IMR-90 (cell line): ENCODE measurements at regions not wholly inside any gene's neighbourhood (a gene's known extent, or its start where the extent isn't known, plus 50 kb on each side); places are given as distances from the start of the nearest gene placed in this dataset.

Source experiments
- ATAC-seq: fragments of 200-7000 bp; cut with Tn5 transposase; 2 replicates; pipeline ENCODE4 v1.9.1; 2020; ENCODE audit warnings: low read depth, mild to moderate bottlenecking, moderate library complexity
- BruUV-seq: library from RNA; stranded (reverse); fragments of 400-500 nt; replicated peaks from 2 replicates; lab custom pipeline; 2021; lab: Mats Ljungman, UMichigan
- CTCF ChIA-PET: fragments of 300-600 bp; formaldehyde crosslinking; extraction: SDS; loops from one replicate; lab custom pipeline; 2021; ENCODE audit warnings: antibody characterized with exemption; lab: Yijun Ruan, JAX
- POLR2A ChIA-PET: fragments of 300-600 bp; sonication (Branson Sonifier 250); formaldehyde crosslinking; loops from one replicate; lab custom pipeline; 2022; ENCODE audit warnings: antibody characterized with exemption; ENCODE audit not compliant: unreplicated experiment; lab: Charles Lee
- DNase-seq: peaks from one replicate; pipeline ENCODE4 v3.0.0; 2013
- H2AFZ ChIP-seq: replicated peaks from 2 replicates; pipeline ENCODE3; 2013; ENCODE audit warnings: low read length, mild to moderate bottlenecking; ENCODE audit not compliant: poor library complexity
- H2AK5ac ChIP-seq: 2 replicates; pipeline ENCODE4 v1.6.1; 2013; ENCODE audit warnings: low read depth, low read length, inconsistent platforms
- H2AK9ac ChIP-seq: replicated peaks from 2 replicates; pipeline ENCODE3; 2013; ENCODE audit warnings: mild to moderate bottlenecking, low read depth, low read length, moderate library complexity; ENCODE audit not compliant: poor library complexity
- H2BK120ac ChIP-seq: 2 replicates; pipeline ENCODE4 v1.6.1; 2013; ENCODE audit warnings: low read depth, low read length, inconsistent platforms
- H2BK15ac ChIP-seq: 3 replicates; pipeline ENCODE4 v1.6.1; 2013; ENCODE audit warnings: low read depth, low read length, inconsistent platforms
- H2BK20ac ChIP-seq: 2 replicates; pipeline ENCODE4 v1.6.1; 2013; ENCODE audit warnings: low read depth, mild to moderate bottlenecking, inconsistent platforms, low read length, moderate library complexity
- H2BK5ac ChIP-seq: 2 replicates; pipeline ENCODE4 v1.6.1; 2013; ENCODE audit warnings: mild to moderate bottlenecking, low read depth, low read length, inconsistent platforms; ENCODE audit not compliant: poor library complexity, severe bottlenecking
- H3K14ac ChIP-seq: replicated peaks from 2 replicates; pipeline ENCODE4 v1.6.1; 2013; ENCODE audit warnings: low read depth, low read length, inconsistent platforms
- H3K18ac ChIP-seq: 2 replicates; pipeline ENCODE4 v1.6.1; 2013; ENCODE audit warnings: low read depth, low read length, control low read depth
- H3K23ac ChIP-seq: 2 replicates; pipeline ENCODE4 v1.6.1; 2013; ENCODE audit warnings: low read depth, low read length, inconsistent platforms
- H3K27ac ChIP-seq: 2 replicates; pipeline ENCODE4 v1.5.1; 2013; ENCODE audit warnings: mild to moderate bottlenecking, control low read depth, low read length; ENCODE audit not compliant: insufficient read depth
- H3K27me3 ChIP-seq: 2 replicates; pipeline ENCODE4 v1.6.1; 2013; ENCODE audit warnings: low read length; ENCODE audit not compliant: control insufficient read depth, insufficient read depth
- H3K36me3 ChIP-seq: 2 replicates; pipeline ENCODE4 v1.6.1; 2013; ENCODE audit warnings: low read length, mixed read lengths; ENCODE audit not compliant: control insufficient read depth, insufficient read depth
- H3K4ac ChIP-seq: 2 replicates; pipeline ENCODE4 v1.6.1; 2013; ENCODE audit warnings: low read depth, low read length, inconsistent platforms
- H3K4me1 ChIP-seq: 2 replicates; pipeline ENCODE4 v1.6.1; 2013; ENCODE audit warnings: low read length, mixed read lengths; ENCODE audit not compliant: control insufficient read depth, insufficient read depth
- H3K4me2 ChIP-seq: 2 replicates; pipeline ENCODE4 v1.6.1; 2013; ENCODE audit warnings: low read depth, mild to moderate bottlenecking, control low read depth, low read length, moderate library complexity
- H3K4me3 ChIP-seq: 2 replicates; pipeline ENCODE4 v1.5.1; 2013; ENCODE audit warnings: low read depth, mild to moderate bottlenecking, control low read depth, low read length, moderate library complexity; ENCODE audit not compliant: insufficient read depth
- H3K56ac ChIP-seq: 2 replicates; pipeline ENCODE4 v1.6.1; 2013; ENCODE audit warnings: low read length, inconsistent platforms; ENCODE audit not compliant: insufficient read depth; ENCODE audit errors: extremely low read depth
- H3K79me1 ChIP-seq, 2 experiments: 2 replicates each; pipeline ENCODE4 v1.6.1; 2013; ENCODE audit warnings: low read length in 2 of 2, inconsistent platforms in 1 of 2, low read depth in 1 of 2
- H3K9ac ChIP-seq: 2 replicates; pipeline ENCODE4 v1.6.1; 2013; ENCODE audit warnings: low read depth, low read length, control low read depth
- H3K9me1 ChIP-seq: 2 replicates; pipeline ENCODE4 v1.6.1; 2013; ENCODE audit warnings: low read length, inconsistent platforms; ENCODE audit not compliant: insufficient read depth
- H3K9me3 ChIP-seq: 2 replicates; pipeline ENCODE4 v1.6.1; 2013; ENCODE audit warnings: low read length; ENCODE audit not compliant: control insufficient read depth, insufficient read depth
- H4K20me1 ChIP-seq: 2 replicates; pipeline ENCODE4 v1.6.1; 2013; ENCODE audit warnings: low read length, inconsistent platforms; ENCODE audit not compliant: insufficient read depth
- H4K5ac ChIP-seq: 2 replicates; pipeline ENCODE4 v1.6.1; 2013; ENCODE audit warnings: mild to moderate bottlenecking, low read depth, low read length, control low read depth
- H4K8ac ChIP-seq, 2 experiments: 2 replicates each; pipeline ENCODE4 v1.6.1; 2013; ENCODE audit warnings: low read depth in 2 of 2, low read length in 2 of 2, control low read depth in 1 of 2, inconsistent platforms in 1 of 2
- H4K91ac ChIP-seq: 2 replicates; pipeline ENCODE4 v1.6.1; 2013; ENCODE audit warnings: low read depth, low read length, inconsistent platforms; ENCODE audit not compliant: insufficient read depth
- CHD1 ChIP-seq: IDR thresholded peaks from 2 replicates; pipeline ENCODE4 v1.6.1; 2012; ENCODE audit warnings: low read depth, low read length, improper control_type of control experiment
- FOS ChIP-seq: fragments of 150-350 bp; IDR thresholded peaks from 2 replicates; pipeline ENCODE4 v1.6.1; 2016; ENCODE audit warnings: low read depth, low read length
- MAZ ChIP-seq: IDR thresholded peaks from 2 replicates; pipeline ENCODE4 v1.6.1; 2012; ENCODE audit warnings: low read depth, mild to moderate bottlenecking, low read length, improper control_type of control experiment, moderate library complexity, borderline replicate concordance
- MXI1 ChIP-seq: IDR thresholded peaks from 2 replicates; pipeline ENCODE4 v1.6.1; 2012; ENCODE audit warnings: low read depth, mild to moderate bottlenecking, low read length, moderate library complexity, borderline replicate concordance
- POLR2A ChIP-seq: IDR thresholded peaks from 2 replicates; pipeline ENCODE4 v1.6.1; 2012; ENCODE audit warnings: mild to moderate bottlenecking, low read depth, low read length
- SMC3 ChIP-seq: fragments of 150-350 bp; IDR thresholded peaks from 2 replicates; pipeline ENCODE4 v1.6.1; 2016; ENCODE audit warnings: low read depth, mild to moderate bottlenecking, antibody characterized with exemption, low read length, moderate library complexity
- WGBS, 2 experiments: methylation state at CpG; one replicate each; pipeline versions ENCODE4 v1.1.5 to v1.1.7; 2013; ENCODE audit warnings: missing lambda C conversion rate in 2 of 2; ENCODE audit not compliant: insufficient read length in 1 of 2; ENCODE audit errors: extremely low coverage in 2 of 2; 5-methylcytosine and 5-hydroxymethylcytosine counted together
- dilution Hi-C: fragments of 300-500 bp; cut with HindIII; formaldehyde crosslinking; loops from one replicate; pipeline ENCODE4 v1.14.3; 2018; ENCODE audit warnings: low sequenced_read_pairs; ENCODE audit not compliant: unreplicated experiment
- in situ Hi-C: fragments of 300-500 bp; cut with MboI; formaldehyde crosslinking; loops from 3 replicates; pipeline ENCODE4 v1.14.3; 2019; ENCODE audit warnings: low sequenced_read_pairs, inconsistent platforms, mixed read lengths
- intact Hi-C: fragments of 100-400 bp; cut with micrococcal nuclease; formaldehyde crosslinking; loops from 2 replicates; pipeline ENCODE4 v1.10.0; 2022

- Histone ChIP-seq H3K56ac (no peak overlapping the region), H3K9me3 (no peaks in the 10 kb centered on the region), H3K23ac (no peak overlapping the region), H3K14ac (0 out of 2 replicates have a peak overlapping the region, but pooled peaks have one; percentile 4), H4K20me1 (no peaks in the 10 kb centered on the region), H3K27me3 (no peaks in the 10 kb centered on the region), H4K91ac (no peak overlapping the region), H2BK120ac (no peak overlapping the region), H3K4ac (no peak overlapping the region), H3K36me3 (no peaks in the 10 kb centered on the region), H3K4me3 (no peak overlapping the region), H2BK20ac (peak overlapping the region; percentile 24; the same call in 1 of the 2 replicates), H3K9ac (no peak overlapping the region), H3K18ac (no peak overlapping the region), H2AK9ac (no peak overlapping the region), H3K9me1 (no peaks in the 10 kb centered on the region), H3K4me1 (peaks cover 2% of the 10 kb centered on the region), H2BK5ac (no peak overlapping the region), H3K79me1 (no peaks in the 10 kb centered on the region), H4K8ac (no peak overlapping the region), H3K27ac (no peak overlapping the region), H4K5ac (no peak overlapping the region), H3K4me2 (no peak overlapping the region), H2BK15ac (no peak overlapping the region), H2AK5ac (no peak overlapping the region), H2AFZ (no peak overlapping the region)
- dilution Hi-C loops (no loop called here), in situ Hi-C loops (no loop called here), intact Hi-C loops (no loop called here)
- ATAC-seq (no peak), DNase-seq (no peak)
- no peak for TF ChIP-seq SMC3
- no peak for TF ChIP-seq POLR2A
- TF ChIP-seq MXI1, result no peak
- no peak for TF ChIP-seq MAZ
- no peak for TF ChIP-seq FOS
- no peak for TF ChIP-seq CHD1
- ChIA-PET CTCF (no interaction called here), POLR2A (no interaction called here)
- no TSS peak for BruUV-seq
- 83% methylated on average over 1 of the region's 5 CpGs; no CpG with 5 or more reads in 1 of the 2 experiments for WGBS, 2 experiments
Observed at GRCh38 chr2:226050822-226051221, 651.3 kb downstream of the NYAP2 start.
